Amniotic stem cell (primary cell): ENCODE measurements at regions not wholly inside any gene's neighbourhood (a gene's known extent, or its start where the extent isn't known, plus 50 kb on each side); places are given as distances from the start of the nearest gene placed in this dataset.
"Not testable (repeated sequence)": the region's sequence is repeated elsewhere in the genome, so short reads cannot be mapped to it uniquely, and the experiment has no call there.

Source experiments
- DNase-seq: peaks from one replicate; lab custom pipeline; 2025; lab: John Stamatoyannopoulos, UW

DNA sequence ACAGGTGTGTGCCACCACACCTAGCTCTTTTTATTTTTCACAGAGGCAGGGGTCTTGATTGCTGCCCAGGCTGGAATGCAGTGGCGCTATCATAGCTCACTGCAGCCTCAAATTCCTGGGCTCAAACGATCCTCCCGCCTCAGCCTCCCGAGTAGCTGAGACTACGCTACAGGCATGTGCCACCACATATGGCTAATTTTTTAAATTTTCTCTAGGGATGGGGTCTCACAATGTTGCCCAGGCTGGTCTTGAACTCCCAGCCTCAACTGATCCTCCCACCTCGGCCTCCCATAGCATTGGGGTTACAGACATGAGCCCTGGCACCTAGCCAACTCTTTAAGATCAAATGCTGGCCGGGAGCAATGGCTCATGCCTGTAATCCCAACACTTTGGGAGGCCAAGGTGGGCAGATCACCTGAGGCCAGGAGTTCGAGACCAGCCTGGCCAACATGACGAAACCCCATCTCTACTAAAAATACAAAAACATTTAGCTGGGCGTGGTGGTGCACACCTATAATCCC, 50.6 kb upstream of the MYL10 start:
- not testable (repeated sequence) for DNase-seq

DNA sequence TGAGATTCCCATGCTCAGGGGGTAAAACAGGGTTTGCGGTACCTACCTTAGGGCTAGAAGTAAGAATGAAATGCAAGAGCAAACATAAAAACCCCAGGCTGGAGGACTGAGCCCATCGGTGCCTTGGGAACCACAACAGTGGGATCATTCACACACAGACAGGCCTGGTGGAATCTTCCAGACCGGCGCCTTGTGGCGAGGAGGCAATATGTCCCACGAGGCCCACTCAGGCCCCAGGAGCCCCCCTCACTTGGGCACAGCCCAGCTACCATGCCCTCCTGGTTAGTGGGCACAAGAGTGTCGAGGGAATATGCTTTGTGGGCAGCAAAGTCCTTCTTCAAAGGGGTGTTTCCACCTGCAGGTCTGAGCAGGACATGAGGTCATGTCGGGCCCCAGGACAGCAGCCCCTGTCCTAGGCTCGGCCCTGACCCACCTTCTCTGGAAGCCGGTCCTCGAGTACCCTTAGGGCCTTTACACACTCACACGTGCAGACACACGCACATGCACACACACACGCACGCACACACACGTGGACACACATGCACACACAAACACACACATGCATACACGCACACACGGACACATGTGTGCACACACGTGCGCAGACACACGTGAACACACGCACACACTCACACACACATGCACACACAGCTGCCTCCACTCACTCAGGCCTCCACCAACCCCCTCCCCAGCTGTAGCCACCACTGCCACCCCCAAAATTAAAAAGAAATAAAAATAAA, 51.5 kb upstream of the MYL10 start:
- no peak for DNase-seq

GRCh38 chr7:101681170-101682007, 52.3 kb upstream of the MYL10 start:
- DNase-seq = peak; percentile 79

DNA sequence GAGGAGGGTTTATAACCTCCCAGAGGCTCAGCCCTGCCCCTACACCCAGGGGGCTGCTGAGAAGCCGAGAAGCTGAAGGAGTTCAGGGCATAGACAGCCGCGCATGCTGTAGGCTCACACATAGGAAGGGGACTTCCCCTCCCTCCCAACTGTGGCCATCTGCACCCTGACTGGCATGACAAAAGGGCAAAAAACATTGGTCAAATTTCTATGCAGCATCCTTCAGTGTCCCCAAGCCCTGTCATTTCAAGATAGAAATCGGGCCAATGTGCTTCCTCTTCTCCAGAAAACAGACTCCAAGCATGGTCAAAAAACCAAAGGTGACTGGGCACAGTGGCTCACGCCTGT, 55.9 kb upstream of the MYL10 start:
- DNase-seq = no peak

- no peak for DNase-seq
These were observed 56.9 kb upstream of the MYL10 start for GRCh38 chr7:101686030-101686429.

DNA sequence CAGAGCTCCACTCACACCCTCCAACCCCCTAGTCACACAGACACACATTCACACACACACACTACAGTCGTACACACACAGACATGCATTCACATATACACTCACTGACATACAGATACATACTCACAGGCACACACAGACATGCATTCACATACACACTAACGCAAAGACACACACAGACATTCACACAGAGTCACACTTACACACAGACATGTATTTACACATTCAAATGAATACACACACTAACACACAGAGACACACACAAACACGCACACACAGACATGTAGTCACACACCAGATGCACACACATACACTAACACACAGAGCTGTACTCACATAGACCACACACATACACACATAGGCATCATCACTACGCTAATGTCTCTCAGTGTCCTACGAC, 58.0 kb upstream of the MYL10 start:
- no peak for DNase-seq

DNA sequence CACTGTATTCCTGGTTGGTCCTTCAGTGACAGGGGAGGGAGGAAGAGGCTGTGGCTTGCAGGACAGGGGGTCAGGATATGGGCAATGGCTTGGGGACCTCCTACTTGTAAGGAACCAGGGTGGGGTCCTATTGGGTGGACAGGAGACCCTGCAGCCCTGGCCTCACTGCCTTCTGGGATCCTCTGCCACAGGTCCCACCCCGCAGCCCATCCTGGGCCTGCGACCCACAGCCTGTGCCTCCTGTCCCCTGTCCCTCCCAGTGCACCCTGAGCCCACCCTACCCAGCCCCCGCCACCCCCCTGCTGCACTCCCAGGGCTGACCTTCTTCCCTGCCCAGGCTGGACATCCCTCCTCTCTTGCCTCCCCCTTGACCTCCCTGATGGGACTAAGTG, 58.7 kb upstream of the MYL10 start:
- DNase-seq = no peak

DNA sequence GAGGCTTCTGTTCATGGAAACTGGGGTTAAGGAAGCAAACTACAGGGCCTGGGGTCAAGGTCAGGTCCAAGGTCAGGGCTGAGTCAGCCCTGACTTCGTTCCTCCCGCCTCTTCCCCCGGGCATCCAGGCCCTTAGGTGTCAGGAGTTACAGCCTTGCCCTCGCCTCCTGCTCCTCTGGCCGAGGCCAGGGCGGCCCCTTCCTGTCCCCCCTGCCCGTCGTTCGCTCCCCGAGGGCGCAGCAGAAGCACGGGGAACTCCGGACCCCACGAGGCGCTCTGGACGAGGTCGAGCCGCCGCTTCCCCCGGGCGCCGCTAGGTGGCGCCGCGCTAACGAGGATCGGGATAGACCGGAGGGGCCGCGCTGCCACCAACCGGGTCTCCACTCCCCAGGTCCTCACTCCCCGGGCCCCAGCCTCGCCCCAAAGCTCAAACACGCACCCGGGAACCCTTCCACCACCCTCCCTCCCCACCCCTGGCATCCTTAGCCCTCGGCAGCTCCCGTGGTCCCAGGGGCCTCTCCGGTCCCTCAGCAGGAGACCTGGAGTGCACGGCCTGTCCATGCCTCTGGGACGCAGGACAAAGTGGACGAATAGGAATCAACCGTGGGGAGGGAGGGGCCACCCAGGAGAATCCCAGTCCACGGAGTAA, 59.2 kb upstream of the MYL10 start:
- peak; percentile 33 for DNase-seq

GRCh38 chr7:101688995-101689907, 60.2 kb upstream of the MYL10 start:
- no peak for DNase-seq

GRCh38 chr7:101690061-101690460, 61.0 kb upstream of the MYL10 start:
- DNase-seq = no peak

DNA sequence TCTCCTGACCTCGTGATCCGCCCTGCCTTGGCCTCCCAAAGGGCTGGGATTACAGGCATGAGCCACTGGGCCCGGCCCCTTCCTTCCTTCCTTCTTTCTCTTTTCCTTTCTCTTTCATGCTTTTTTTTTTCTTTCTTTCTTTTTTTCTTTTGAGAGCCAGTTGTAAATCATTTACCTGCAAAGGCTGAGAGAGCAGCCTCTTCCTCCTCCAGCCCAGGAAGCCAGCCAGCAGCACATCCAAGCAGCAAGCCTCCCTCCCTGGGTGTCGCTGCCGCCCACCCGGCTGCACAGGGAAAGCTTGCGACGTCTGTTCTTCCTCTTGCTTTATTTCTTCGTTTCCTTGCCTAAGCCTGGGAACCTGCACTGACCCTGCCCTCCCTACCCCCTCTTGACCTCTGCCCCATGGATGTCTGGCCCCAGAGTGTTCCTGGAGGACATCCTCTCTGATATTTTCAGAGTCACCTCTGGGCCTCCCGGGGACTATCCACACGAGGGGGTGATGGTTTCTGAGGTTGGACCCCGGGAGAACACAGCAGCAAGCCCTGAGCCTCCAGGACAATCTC, 62.8 kb upstream of the MYL10 start:
- DNase-seq = no peak

DNA sequence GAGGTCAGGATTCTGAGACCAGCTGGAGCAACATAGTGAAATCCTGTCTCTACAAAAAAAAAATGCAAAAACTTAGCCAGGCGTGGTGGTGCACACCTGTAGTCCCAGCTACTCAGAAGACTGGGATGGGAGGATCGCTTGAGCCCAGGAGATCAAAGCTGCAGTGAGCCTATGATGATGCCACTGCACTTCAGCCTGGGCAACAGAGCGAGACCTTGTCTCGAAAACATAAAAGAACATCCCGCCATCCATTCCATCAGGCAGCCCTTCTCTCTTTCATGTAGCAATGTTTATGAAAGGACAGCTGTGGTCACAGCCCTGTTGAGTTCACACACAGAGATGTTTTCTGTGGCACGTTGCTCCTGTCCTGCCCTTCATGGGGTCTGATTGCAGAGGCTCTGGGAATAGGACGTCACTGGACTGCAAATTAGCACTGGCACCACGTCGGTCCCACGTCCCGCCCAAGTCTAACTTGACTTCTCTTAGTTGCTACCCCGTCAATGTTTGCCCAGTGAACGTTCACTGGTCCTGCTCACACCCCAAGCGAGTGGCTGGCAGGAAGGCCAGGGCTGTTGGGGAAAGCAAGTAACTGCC, 64.5 kb upstream of the MYL10 start:
- no peak for DNase-seq

DNA sequence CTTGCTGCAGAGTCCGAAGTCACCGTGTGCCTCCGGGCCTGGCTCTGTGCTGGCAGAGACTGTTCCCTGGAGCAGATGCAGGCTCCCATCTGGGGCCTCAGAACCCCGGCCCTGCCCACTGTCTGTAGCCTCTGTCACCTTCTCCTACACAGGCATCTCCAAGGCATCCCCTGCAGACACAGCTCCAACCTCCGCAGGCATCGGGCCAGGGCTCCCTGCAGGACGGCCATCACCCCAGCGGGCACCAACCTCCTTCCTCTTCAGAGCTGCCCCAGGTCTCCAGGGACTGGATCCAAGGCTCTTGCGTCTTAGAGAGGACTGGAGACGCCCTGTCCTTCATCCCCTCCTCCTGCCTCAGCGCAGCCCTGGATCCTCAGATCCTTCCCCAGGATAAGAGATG, 69.9 kb upstream of the MYL10 start:
- DNase-seq = no peak

- DNase-seq = no peak
These were observed 70.3 kb upstream of the MYL10 start for GRCh38 chr7:101699399-101699798.

- no peak for DNase-seq
These were observed 71.1 kb upstream of the MYL10 start for GRCh38 chr7:101699881-101700823.

DNA sequence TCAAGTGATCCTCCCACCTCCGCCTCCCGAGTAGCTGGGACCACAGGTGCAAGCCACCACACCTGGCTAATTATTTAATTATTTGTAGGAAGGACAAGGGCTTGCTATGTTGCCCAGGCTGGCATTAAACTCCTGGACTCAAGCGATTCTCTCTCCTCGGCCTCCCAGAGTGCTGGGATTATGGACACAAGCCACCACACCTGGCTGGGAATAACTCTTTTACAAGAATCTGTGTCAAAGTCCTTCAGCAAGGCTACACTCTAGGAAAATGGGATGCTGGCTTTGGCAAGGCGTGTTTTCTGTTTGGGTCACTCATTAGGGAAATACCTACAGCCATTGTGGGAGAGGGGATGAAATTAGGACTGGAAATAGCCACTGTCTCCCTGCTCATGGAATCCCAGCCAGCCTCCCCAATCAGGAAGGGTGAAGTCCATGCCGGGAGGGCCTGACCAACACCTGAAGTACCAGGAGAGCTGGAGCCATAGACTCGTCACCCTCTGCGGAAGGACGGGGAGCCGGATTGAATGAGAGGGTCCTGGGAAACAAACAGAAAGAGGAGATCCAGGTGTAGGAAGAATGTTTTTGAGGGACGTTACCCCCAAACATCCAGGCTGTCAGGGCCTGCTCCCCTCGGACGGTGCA, 72.2 kb upstream of the MYL10 start:
- DNase-seq = no peak

GRCh38 chr7:101702362-101702850, 73.3 kb upstream of the MYL10 start:
- no peak for DNase-seq

GRCh38 chr7:101705331-101705730, 76.2 kb upstream of the MYL10 start:
- no peak for DNase-seq

- DNase-seq = no peak
These were observed 78.5 kb upstream of the MYL10 start for GRCh38 chr7:101707587-101707986.
